SW480 (cell line): ENCODE measurements at regions not wholly inside any gene's neighbourhood (a gene's known extent, or its start where the extent isn't known, plus 50 kb on each side); places are given as distances from the start of the nearest gene placed in this dataset.
"Not testable (repeated sequence)": the region's sequence is repeated elsewhere in the genome, so short reads cannot be mapped to it uniquely, and the experiment has no call there.

Source experiments
- DNase-seq: peaks from one replicate; pipeline ENCODE4 v3.0.0-alpha.2; 2016; ENCODE audit warnings: low spot score

GRCh38 chr17:71085238-71086033 lies 916.1 kb downstream of the KCNJ2 start:
- peak; percentile 56 for DNase-seq

GRCh38 chr17:71089431-71089830 lies 920.1 kb downstream of the KCNJ2 start:
- DNase-seq, result no peak

- peak; percentile 89 for DNase-seq
Observed at GRCh38 chr17:71098071-71098470, 928.7 kb downstream of the KCNJ2 start.

- DNase-seq, result no peak
Observed at GRCh38 chr17:71099003-71099714, 929.8 kb downstream of the KCNJ2 start.

GRCh38 chr17:71102777-71103176 lies 933.4 kb downstream of the KCNJ2 start:
- no peak for DNase-seq

GRCh38 chr17:71104225-71104624 lies 934.9 kb downstream of the KCNJ2 start:
- no peak for DNase-seq

GRCh38 chr17:71106056-71106455 lies 936.7 kb downstream of the KCNJ2 start:
- DNase-seq, result not testable (repeated sequence)

GRCh38 chr17:71107136-71107535 lies 937.8 kb downstream of the KCNJ2 start:
- DNase-seq, result no peak

- no peak for DNase-seq
Observed at GRCh38 chr17:71109697-71110096, 940.4 kb downstream of the KCNJ2 start.

GRCh38 chr17:71110326-71110725 lies 941.0 kb downstream of the KCNJ2 start:
- no peak for DNase-seq

- no peak for DNase-seq
Observed at GRCh38 chr17:71111460-71111859, 942.1 kb downstream of the KCNJ2 start.

GRCh38 chr17:71111934-71112333 lies 942.6 kb downstream of the KCNJ2 start:
- DNase-seq, result no peak

GRCh38 chr17:71113347-71113746 lies 944.0 kb downstream of the KCNJ2 start:
- DNase-seq, result no peak

- DNase-seq, result no peak
Observed at GRCh38 chr17:71114911-71115668, 945.8 kb downstream of the KCNJ2 start.

GRCh38 chr17:71115669-71115972 lies 946.3 kb downstream of the KCNJ2 start:
- no peak for DNase-seq

GRCh38 chr17:71117466-71117865 lies 948.1 kb downstream of the KCNJ2 start:
- no peak for DNase-seq

GRCh38 chr17:71118039-71118438 lies 948.7 kb downstream of the KCNJ2 start:
- peak; percentile 15 for DNase-seq

GRCh38 chr17:71127416-71127815 lies 958.1 kb downstream of the KCNJ2 start:
- no peak for DNase-seq

GRCh38 chr17:71142333-71142732 lies 973.0 kb downstream of the KCNJ2 start:
- no peak for DNase-seq

GRCh38 chr17:71145486-71145885 lies 975.3 kb upstream of the SOX9 start:
- DNase-seq, result no peak

- DNase-seq, result no peak
Observed at GRCh38 chr17:71147906-71148305, 972.9 kb upstream of the SOX9 start.

- DNase-seq, result no peak
Observed at GRCh38 chr17:71149607-71150006, 971.2 kb upstream of the SOX9 start.

- DNase-seq, result no peak
Observed at GRCh38 chr17:71157297-71157696, 963.5 kb upstream of the SOX9 start.
